Keratinocyte (primary cell): ENCODE measurements at regions not wholly inside any gene's neighbourhood (a gene's known extent, or its start where the extent isn't known, plus 50 kb on each side); places are given as distances from the start of the nearest gene placed in this dataset.

Source experiments
- CTCF ChIP-seq, 3 experiments: IDR thresholded peaks in 1 of 3; conservative IDR thresholded peaks in 1 of 3; optimal IDR thresholded peaks in 1 of 3; 2 replicates in 2 of 3; 3 replicates in 1 of 3; pipeline versions ENCODE3 to v1.5.1; 2011; ENCODE audit warnings: low read length in 3 of 3, mild to moderate bottlenecking in 3 of 3, moderate library complexity in 2 of 3, control low read depth in 1 of 3, inconsistent platforms in 1 of 3; ENCODE audit not compliant: insufficient read depth in 2 of 3; ENCODE audit errors: extremely low read depth in 1 of 3
- EZH2 ChIP-seq: IDR thresholded peaks from one replicate; pipeline ENCODE4 v1.6.1; 2012; ENCODE audit warnings: inconsistent platforms, mild to moderate bottlenecking, low read length, moderate library complexity

GRCh38 chr1:192903142-192903541 is 94.3 kb downstream of the RGS2 start:
- no peak for TF ChIP-seq EZH2
- no peak for TF ChIP-seq CTCF (optimal IDR thresholded peaks at IDR 0.05 in 1 of 3, IDR thresholded peaks at IDR 0.05 in 1 of 3, conservative IDR thresholded peaks at IDR 0.05 in 1 of 3; ENCODE audit: extremely low read depth in 1 of 3, insufficient read depth in 2 of 3, low read length in 3 of 3)
